OCI-LY3 (cell line): ENCODE measurements at regions not wholly inside any gene's neighbourhood (a gene's known extent, or its start where the extent isn't known, plus 50 kb on each side); places are given as distances from the start of the nearest gene placed in this dataset.

Experiments
- H2AFZ ChIP-seq: fragments of 200-600, 300-600 bp; shearing (Covaris generic); 2 replicates; pipeline ENCODE4 v1.6.0; 2014; ENCODE audit warnings: antibody characterized with exemption, low read depth, low read length
- H3K27ac ChIP-seq: fragments of 200-600, 300-600 bp; sonication (generic); 2 replicates; pipeline ENCODE4 v1.5.1; 2014; ENCODE audit warnings: mild to moderate bottlenecking, low read length, moderate library complexity, mixed read lengths
- H3K27me3 ChIP-seq: fragments of 200-600, 300-600 bp; sonication (generic); 2 replicates; pipeline ENCODE4 v1.6.1; 2014; ENCODE audit warnings: low read depth, low read length, mixed read lengths
- H3K36me3 ChIP-seq: fragments of 200-600, 300-600 bp; sonication (generic); replicated peaks from 2 replicates; pipeline ENCODE3; 2014; ENCODE audit warnings: low read depth, low read length, mixed read lengths
- H3K4me1 ChIP-seq: fragments of 300-600, 200-600 bp; sonication (generic); 2 replicates; pipeline ENCODE4 v1.6.1; 2014; ENCODE audit warnings: low read length, mixed read lengths
- H3K4me2 ChIP-seq: fragments of 200-600, 300-600 bp; sonication (generic); 2 replicates; pipeline ENCODE4 v1.6.1; 2014; ENCODE audit warnings: low read length, mixed read lengths
- H3K4me3 ChIP-seq: fragments of 300-600, 200-600 bp; sonication (generic); 2 replicates; pipeline ENCODE4 v1.5.1; 2014; ENCODE audit warnings: antibody characterized with exemption, mild to moderate bottlenecking, low read length, moderate library complexity
- H3K79me2 ChIP-seq: fragments of 300-600, 200-600 bp; shearing (Covaris generic); 2 replicates; pipeline ENCODE4 v1.6.1; 2014; ENCODE audit warnings: mild to moderate bottlenecking, low read length, mixed read lengths
- H3K9ac ChIP-seq: fragments of 300-600, 200-600 bp; shearing (Covaris generic); 2 replicates; pipeline ENCODE4 v1.6.0; 2014; ENCODE audit warnings: mild to moderate bottlenecking, low read length, moderate library complexity
- H3K9me3 ChIP-seq: fragments of 200-600, 300-600 bp; shearing (Covaris generic); 2 replicates; pipeline ENCODE4 v1.6.1; 2014; ENCODE audit warnings: low read length, mixed read lengths; ENCODE audit not compliant: insufficient read depth
- H4K20me1 ChIP-seq: fragments of 200-600, 300-600 bp; sonication (generic); 2 replicates; pipeline ENCODE4 v1.6.1; 2016; ENCODE audit warnings: low read length, mixed read lengths; ENCODE audit not compliant: insufficient read depth
- CTCF ChIP-seq: fragments of 200-600, 300-600 bp; sonication (generic); IDR thresholded peaks from 2 replicates; pipeline ENCODE4 v1.5.1; 2014; ENCODE audit warnings: antibody characterized with exemption, low read length, low read depth
- EZH2phosphoT487 ChIP-seq: fragments of 200-600 bp; shearing (Covaris generic); IDR thresholded peaks from 2 replicates; pipeline ENCODE4 v1.6.1; 2018; ENCODE audit warnings: antibody characterized with exemption, mixed run types, low read depth

- Histone ChIP-seq H4K20me1 (no peaks in the 10 kb centered on the region), H3K9me3 (no peaks in the 10 kb centered on the region), H3K79me2 (no peaks in the 10 kb centered on the region), H3K4me2 (no peak overlapping the region), H3K36me3 (no peaks in the 10 kb centered on the region), H3K27ac (no peak overlapping the region), H3K4me3 (no peak overlapping the region), H3K9ac (no peak overlapping the region), H3K4me1 (no peaks in the 10 kb centered on the region), H3K27me3 (no peaks in the 10 kb centered on the region), H2AFZ (no peak overlapping the region)
- TF ChIP-seq CTCF (no peak), EZH2phosphoT487 (no peak)
These were observed 124.2 kb upstream of the ARHGAP28 start for GRCh38 chr18:6605115-6605869.

- no peak for TF ChIP-seq CTCF
- TF ChIP-seq EZH2phosphoT487, result no peak
- H3K27me3 ChIP-seq, result no peaks in the 10 kb centered on the region
- no peaks in the 10 kb centered on the region for H3K36me3 ChIP-seq
- H2AFZ ChIP-seq, result no peak overlapping the region
- H3K79me2 ChIP-seq, result no peaks in the 10 kb centered on the region
- H4K20me1 ChIP-seq, result no peaks in the 10 kb centered on the region
- H3K9me3 ChIP-seq, result no peaks in the 10 kb centered on the region
- no peaks in the 10 kb centered on the region for H3K4me1 ChIP-seq
- no peak overlapping the region for H3K4me2 ChIP-seq
- no peak overlapping the region for H3K9ac ChIP-seq
- H3K27ac ChIP-seq, result no peak overlapping the region
- H3K4me3 ChIP-seq, result no peak overlapping the region
These were observed 123.0 kb upstream of the ARHGAP28 start for GRCh38 chr18:6606411-6607085.

- Histone ChIP-seq H3K4me3 (no peak overlapping the region), H2AFZ (no peak overlapping the region), H3K4me2 (no peak overlapping the region), H3K9me3 (no peaks in the 10 kb centered on the region), H3K4me1 (no peaks in the 10 kb centered on the region), H3K27ac (no peak overlapping the region), H3K9ac (no peak overlapping the region), H3K79me2 (no peaks in the 10 kb centered on the region), H3K36me3 (no peaks in the 10 kb centered on the region), H4K20me1 (no peaks in the 10 kb centered on the region), H3K27me3 (no peaks in the 10 kb centered on the region)
- no peak for TF ChIP-seq EZH2phosphoT487
- no peak for TF ChIP-seq CTCF
These were observed 122.2 kb upstream of the ARHGAP28 start for GRCh38 chr18:6607343-6607742.

- Histone ChIP-seq H3K9ac (no peak overlapping the region), H2AFZ (no peak overlapping the region), H3K27me3 (no peaks in the 10 kb centered on the region), H3K27ac (no peak overlapping the region), H3K79me2 (no peaks in the 10 kb centered on the region), H3K4me3 (no peak overlapping the region), H3K4me1 (no peaks in the 10 kb centered on the region), H3K9me3 (no peaks in the 10 kb centered on the region), H3K36me3 (no peaks in the 10 kb centered on the region), H3K4me2 (no peak overlapping the region), H4K20me1 (no peaks in the 10 kb centered on the region)
- TF ChIP-seq EZH2phosphoT487 (no peak), CTCF (no peak)
These were observed 119.8 kb upstream of the ARHGAP28 start for GRCh38 chr18:6609666-6610264.
